Activated CD4-positive, alpha-beta memory T cell treated with anti-CD3 and anti-CD28 coated beads for 36 hours (primary cell): ENCODE measurements at regions not wholly inside any gene's neighbourhood (a gene's known extent, or its start where the extent isn't known, plus 50 kb on each side); places are given as distances from the start of the nearest gene placed in this dataset.

ENCODE experiments used
- CTCF ChIA-PET: fragments of 350-600 bp; sonication (Branson Sonifier 250); formaldehyde crosslinking; loops from one replicate; lab custom pipeline; 2021; ENCODE audit warnings: antibody characterized with exemption, inconsistent platforms; lab: Charles Lee
- POLR2A ChIA-PET: fragments of 350-600 bp; sonication (Branson Sonifier 250); formaldehyde crosslinking; loops from one replicate; lab custom pipeline; 2021; ENCODE audit warnings: antibody characterized with exemption; lab: Charles Lee
- DNase-seq: peaks from one replicate; pipeline ENCODE4 v3.0.0-alpha.2; 2020
- H3K27ac Mint-ChIP-seq: one replicate; pipeline ENCODE4 v1.8.0; 2021; ENCODE audit warnings: mixed read lengths
- H3K27me3 Mint-ChIP-seq: one replicate; pipeline ENCODE4 v1.8.0; 2021; ENCODE audit warnings: mixed read lengths
- H3K36me3 Mint-ChIP-seq: one replicate; pipeline ENCODE4 v1.8.0; 2021; ENCODE audit warnings: mixed read lengths
- H3K4me1 Mint-ChIP-seq: one replicate; pipeline ENCODE4 v1.8.0; 2021; ENCODE audit warnings: low read depth, mixed read lengths
- H3K4me3 Mint-ChIP-seq: one replicate; pipeline ENCODE4 v1.8.0; 2021; ENCODE audit warnings: mild to moderate bottlenecking, mixed read lengths
- H3K9me3 Mint-ChIP-seq: one replicate; pipeline ENCODE4 v1.8.0; 2021; ENCODE audit warnings: mixed read lengths
- intact Hi-C: fragments of 100-400 bp; cut with micrococcal nuclease; formaldehyde crosslinking; loops from one replicate; pipeline ENCODE4 v1.15.1; 2023

DNA sequence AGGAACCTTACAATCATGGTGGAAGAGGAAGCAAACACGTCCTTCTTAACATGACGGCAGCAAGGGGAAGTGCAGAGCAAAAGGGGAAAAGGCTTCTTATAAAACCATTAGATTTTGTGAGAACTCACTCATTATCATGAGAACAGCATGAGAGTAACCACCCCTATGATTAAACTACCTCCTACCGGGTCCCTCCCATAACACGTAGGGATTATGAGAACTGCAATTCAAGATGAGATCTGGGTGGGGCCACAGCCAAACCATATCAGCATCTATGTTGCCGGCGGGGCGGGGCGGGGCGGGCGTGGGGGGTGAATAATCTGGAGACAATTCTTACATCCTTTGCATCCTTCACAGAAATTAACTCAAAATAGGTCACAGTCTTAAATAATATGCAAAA is 58.8 kb upstream of the GFPT2 start:
- no peak overlapping the region for H3K4me3 Mint-ChIP-seq
- intact Hi-C loops = no loop called here
- H3K9me3 Mint-ChIP-seq = peaks cover 6% of the 10 kb centered on the region
- no peaks in the 10 kb centered on the region for H3K4me1 Mint-ChIP-seq
- ChIA-PET POLR2A (no interaction called here), CTCF (no interaction called here)
- no peaks in the 10 kb centered on the region for H3K36me3 Mint-ChIP-seq
- H3K27ac Mint-ChIP-seq = no peak overlapping the region
- no peaks in the 10 kb centered on the region for H3K27me3 Mint-ChIP-seq
- DNase-seq = no peak

DNA sequence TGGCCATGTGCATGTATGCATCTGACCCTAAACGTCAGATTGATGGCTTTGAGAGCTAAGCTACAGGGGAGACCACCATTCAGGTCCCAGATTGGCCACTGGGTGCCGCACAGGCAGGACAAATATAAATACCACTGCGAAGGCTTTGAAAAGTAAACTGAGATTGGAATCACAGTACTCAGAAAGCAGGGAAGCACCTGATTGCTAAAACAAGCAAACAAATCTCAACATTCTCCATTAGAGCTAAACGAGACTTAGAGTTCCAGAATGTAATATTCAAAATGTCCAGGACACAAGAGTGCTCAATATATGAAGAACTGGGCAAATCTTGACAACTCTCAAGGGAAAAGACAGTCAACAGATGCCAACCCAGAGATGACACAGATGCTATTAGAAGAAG is 61.0 kb upstream of the GFPT2 start:
- Mint-ChIP-seq H3K4me3 (no peak overlapping the region), H3K36me3 (no peaks in the 10 kb centered on the region), H3K27me3 (no peaks in the 10 kb centered on the region), H3K9me3 (peaks cover 6% of the 10 kb centered on the region), H3K4me1 (no peaks in the 10 kb centered on the region), H3K27ac (no peak overlapping the region)
- intact Hi-C loops = no loop called here
- CTCF ChIA-PET = no interaction called here
- no peak for DNase-seq
- POLR2A ChIA-PET = no interaction called here

DNA sequence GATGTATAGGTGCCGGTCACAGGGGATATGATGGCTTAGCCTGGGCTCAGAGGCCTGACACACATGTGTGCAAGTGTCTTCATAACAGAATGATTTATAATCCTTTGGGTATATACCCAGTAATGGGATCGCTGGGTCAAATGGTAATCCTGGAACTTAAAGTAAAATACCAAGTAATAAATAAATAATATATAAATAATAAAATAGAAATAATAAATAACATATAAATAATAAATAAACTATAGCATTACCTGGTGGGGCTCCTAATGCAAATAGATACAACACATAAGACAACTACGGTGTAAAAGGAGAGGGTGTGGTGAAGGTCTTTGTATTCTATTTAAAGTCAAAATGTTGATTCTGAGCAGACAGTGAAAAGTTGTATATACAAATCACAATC is 68.5 kb upstream of the GFPT2 start:
- no peaks in the 10 kb centered on the region for H3K4me1 Mint-ChIP-seq
- no peak overlapping the region for H3K4me3 Mint-ChIP-seq
- no peak for DNase-seq
- no peak overlapping the region for H3K27ac Mint-ChIP-seq
- POLR2A ChIA-PET = no interaction called here
- intact Hi-C loops = no loop called here
- no peaks in the 10 kb centered on the region for H3K9me3 Mint-ChIP-seq
- H3K27me3 Mint-ChIP-seq = no peaks in the 10 kb centered on the region
- CTCF ChIA-PET = no interaction called here
- H3K36me3 Mint-ChIP-seq = no peaks in the 10 kb centered on the region

- H3K27me3 Mint-ChIP-seq = no peaks in the 10 kb centered on the region
- POLR2A ChIA-PET = no interaction called here
- no peak overlapping the region for H3K27ac Mint-ChIP-seq
- H3K36me3 Mint-ChIP-seq = no peaks in the 10 kb centered on the region
- DNase-seq = no peak
- no peaks in the 10 kb centered on the region for H3K9me3 Mint-ChIP-seq
- intact Hi-C loops = no loop called here
- H3K4me3 Mint-ChIP-seq = no peak overlapping the region
- CTCF ChIA-PET = no interaction called here
- no peaks in the 10 kb centered on the region for H3K4me1 Mint-ChIP-seq
These were observed 70.0 kb upstream of the GFPT2 start for GRCh38 chr5:180423133-180423532.

- intact Hi-C loops = no loop called here
- Mint-ChIP-seq H3K4me3 (no peak overlapping the region), H3K27ac (no peak overlapping the region), H3K36me3 (no peaks in the 10 kb centered on the region), H3K27me3 (no peaks in the 10 kb centered on the region), H3K9me3 (no peaks in the 10 kb centered on the region), H3K4me1 (no peaks in the 10 kb centered on the region)
- no peak for DNase-seq
- ChIA-PET POLR2A (no interaction called here), CTCF (no interaction called here)
These were observed 70.5 kb upstream of the GFPT2 start for GRCh38 chr5:180423598-180423997.

GRCh38 chr5:180424094-180424493 is 70.1 kb upstream of the CNOT6 start:
- no peaks in the 10 kb centered on the region for H3K4me1 Mint-ChIP-seq
- intact Hi-C loops = no loop called here

DNA sequence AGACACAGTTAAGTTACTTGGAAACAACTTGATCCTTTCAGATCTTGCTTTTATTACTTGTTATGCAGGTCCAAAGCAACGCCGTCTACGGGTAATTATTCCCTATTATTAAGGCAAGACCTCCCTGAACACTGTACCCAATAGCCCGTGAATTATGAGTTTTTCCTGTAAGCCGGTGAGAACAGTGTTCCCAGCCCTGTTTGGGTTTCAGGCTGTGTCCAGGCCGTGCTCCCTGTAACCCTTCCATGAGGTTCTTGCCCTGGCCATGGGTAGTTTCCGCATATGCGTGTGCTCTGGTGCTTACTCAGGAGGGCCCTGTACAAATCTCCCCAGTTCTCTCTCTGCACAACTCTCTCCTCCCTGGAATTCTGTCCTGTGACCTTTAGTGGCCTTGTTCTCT is 65.6 kb upstream of the CNOT6 start:
- no peak for DNase-seq
- no peaks in the 10 kb centered on the region for H3K27me3 Mint-ChIP-seq
- intact Hi-C loops = no loop called here
- ChIA-PET CTCF (no interaction called here), POLR2A (no interaction called here)
- H3K27ac Mint-ChIP-seq = no peak overlapping the region
- no peaks in the 10 kb centered on the region for H3K9me3 Mint-ChIP-seq
- H3K4me1 Mint-ChIP-seq = no peaks in the 10 kb centered on the region
- no peaks in the 10 kb centered on the region for H3K36me3 Mint-ChIP-seq
- H3K4me3 Mint-ChIP-seq = no peak overlapping the region

More at GRCh38 chr5:180424094-180424493, 70.1 kb upstream of the CNOT6 start:
- no peak for DNase-seq
- Mint-ChIP-seq H3K27ac (no peak overlapping the region), H3K9me3 (no peaks in the 10 kb centered on the region), H3K27me3 (no peaks in the 10 kb centered on the region), H3K36me3 (no peaks in the 10 kb centered on the region), H3K4me3 (no peak overlapping the region)
- ChIA-PET CTCF (no interaction called here), POLR2A (no interaction called here)

DNA sequence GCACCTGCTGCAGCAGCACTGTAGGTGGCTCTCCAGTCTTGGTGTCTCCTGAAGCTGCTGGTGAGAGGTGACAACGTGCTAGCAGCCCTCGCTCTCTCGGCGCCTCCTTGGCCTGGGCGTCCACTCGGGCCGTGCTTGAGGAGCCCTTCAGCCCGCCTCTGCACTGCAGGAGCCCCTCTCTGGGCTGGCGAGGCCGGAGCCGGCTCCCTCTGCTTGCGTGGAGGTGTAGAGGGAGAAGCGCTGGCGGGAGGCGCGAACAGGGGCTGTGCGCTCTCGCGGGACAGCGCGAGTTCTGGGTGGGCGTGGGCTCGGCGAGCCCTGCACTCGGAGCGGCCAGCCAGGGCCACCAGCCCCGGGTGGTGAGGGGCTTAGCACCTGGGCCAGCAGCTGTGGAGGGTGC is 62.2 kb upstream of the CNOT6 start:
- intact Hi-C loops = no loop called here
- ChIA-PET POLR2A (no interaction called here), CTCF (no interaction called here)
- Mint-ChIP-seq H3K27ac (no peak overlapping the region), H3K36me3 (no peaks in the 10 kb centered on the region), H3K9me3 (no peaks in the 10 kb centered on the region), H3K4me1 (no peaks in the 10 kb centered on the region), H3K4me3 (no peak overlapping the region), H3K27me3 (no peaks in the 10 kb centered on the region)
- DNase-seq = no peak

DNA sequence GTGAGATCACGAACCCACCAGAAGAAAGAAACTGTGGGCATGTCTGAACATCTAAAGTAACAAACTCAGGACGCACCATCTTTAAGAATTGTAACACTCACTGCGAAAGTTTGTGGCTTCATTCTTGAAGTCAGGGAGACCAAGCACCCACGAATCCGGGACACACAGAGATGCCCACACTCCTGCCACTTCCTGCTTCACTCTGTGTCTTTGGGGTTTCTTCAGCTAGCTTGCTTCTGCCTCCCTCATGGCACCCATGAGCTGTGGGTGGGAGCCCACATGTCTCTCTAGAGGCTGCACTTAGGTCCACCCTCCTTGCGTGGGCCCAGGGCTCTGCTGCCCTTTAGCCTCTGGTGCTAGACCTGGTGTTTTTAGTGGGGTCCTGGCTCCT is 61.2 kb upstream of the CNOT6 start:
- DNase-seq = no peak
- no peak overlapping the region for H3K27ac Mint-ChIP-seq
- no peaks in the 10 kb centered on the region for H3K36me3 Mint-ChIP-seq
- H3K4me3 Mint-ChIP-seq = no peak overlapping the region
- no peaks in the 10 kb centered on the region for H3K27me3 Mint-ChIP-seq
- H3K4me1 Mint-ChIP-seq = no peaks in the 10 kb centered on the region
- H3K9me3 Mint-ChIP-seq = no peaks in the 10 kb centered on the region
- intact Hi-C loops = no loop called here
- POLR2A ChIA-PET = no interaction called here
- CTCF ChIA-PET = no interaction called here

DNA sequence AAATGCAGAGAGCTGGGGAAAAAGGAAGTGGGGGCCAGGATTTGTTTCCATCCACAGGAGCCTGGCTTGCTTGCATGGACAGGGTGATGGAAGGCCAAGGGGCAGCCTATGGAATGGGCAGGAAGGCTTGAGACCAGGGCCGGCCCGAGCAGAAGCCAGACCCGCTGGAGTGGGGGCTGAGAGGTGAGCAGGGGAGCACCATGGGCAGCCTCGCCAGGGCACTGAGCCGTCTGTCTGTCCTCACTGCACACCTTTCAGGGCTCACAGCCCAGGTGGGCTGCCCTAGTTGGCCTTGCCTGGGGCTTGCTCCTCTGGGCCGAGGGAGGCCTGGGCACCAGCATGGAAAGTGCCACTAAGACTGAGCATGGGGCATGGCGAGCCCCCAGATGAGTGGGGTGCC is 58.6 kb upstream of the CNOT6 start:
- intact Hi-C loops = no loop called here
- DNase-seq = no peak
- CTCF ChIA-PET = no interaction called here
- no peaks in the 10 kb centered on the region for H3K9me3 Mint-ChIP-seq
- no peaks in the 10 kb centered on the region for H3K4me1 Mint-ChIP-seq
- no peak overlapping the region for H3K4me3 Mint-ChIP-seq
- H3K36me3 Mint-ChIP-seq = no peaks in the 10 kb centered on the region
- no peak overlapping the region for H3K27ac Mint-ChIP-seq
- H3K27me3 Mint-ChIP-seq = peaks cover 9% of the 10 kb centered on the region
- POLR2A ChIA-PET = no interaction called here

- no peaks in the 10 kb centered on the region for H3K9me3 Mint-ChIP-seq
- H3K4me1 Mint-ChIP-seq = no peaks in the 10 kb centered on the region
- ChIA-PET POLR2A (no interaction called here), CTCF (no interaction called here)
- no peak for DNase-seq
- H3K27ac Mint-ChIP-seq = no peak overlapping the region
- H3K27me3 Mint-ChIP-seq = peaks cover 9% of the 10 kb centered on the region
- intact Hi-C loops = no loop called here
- H3K36me3 Mint-ChIP-seq = no peaks in the 10 kb centered on the region
- no peak overlapping the region for H3K4me3 Mint-ChIP-seq
These were observed 57.9 kb upstream of the CNOT6 start for GRCh38 chr5:180436275-180436674.

DNA sequence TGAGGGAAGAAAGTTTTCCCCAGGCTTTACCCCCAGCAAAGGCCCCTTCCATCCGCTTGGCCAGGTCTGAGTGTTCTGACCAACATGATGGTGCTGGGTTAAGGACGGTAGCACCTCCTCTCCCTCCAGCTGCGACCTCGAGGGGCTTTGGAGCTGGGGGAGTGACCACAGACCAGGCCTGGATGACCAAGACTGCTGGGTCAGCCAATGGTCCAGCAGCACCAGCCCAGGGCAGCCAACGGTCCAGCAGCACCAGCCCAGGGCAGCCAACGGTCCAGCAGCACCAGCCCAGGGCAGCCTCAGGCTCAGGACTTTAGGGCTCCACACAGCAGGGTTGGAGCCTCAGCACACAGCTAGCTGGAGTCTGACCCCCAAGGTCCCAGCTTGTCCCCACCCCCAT is 57.2 kb upstream of the CNOT6 start:
- Mint-ChIP-seq H3K36me3 (no peaks in the 10 kb centered on the region), H3K9me3 (no peaks in the 10 kb centered on the region), H3K4me1 (no peaks in the 10 kb centered on the region), H3K27me3 (peaks cover 9% of the 10 kb centered on the region), H3K4me3 (no peak overlapping the region), H3K27ac (no peak overlapping the region)
- ChIA-PET CTCF (no interaction called here), POLR2A (no interaction called here)
- no peak for DNase-seq
- intact Hi-C loops = no loop called here

DNA sequence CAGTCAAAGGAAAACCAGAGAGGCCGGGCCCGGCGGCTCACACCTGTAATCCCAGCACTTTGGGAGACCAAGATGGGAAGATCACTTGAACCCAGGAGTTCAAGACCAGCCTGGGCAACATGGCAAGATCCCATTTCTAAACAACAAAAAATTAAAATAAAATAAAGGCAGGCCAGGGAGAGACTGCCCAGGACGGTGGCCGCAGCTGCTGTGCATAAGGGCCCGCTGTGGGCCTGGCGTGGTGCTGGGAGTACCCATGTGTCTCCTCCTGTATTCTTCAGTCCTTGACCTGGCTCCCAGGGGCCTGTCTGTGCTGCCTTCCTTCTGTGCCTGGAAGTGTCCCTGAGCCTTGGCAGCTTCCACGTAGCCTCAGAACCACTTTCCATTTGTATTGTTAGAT is 56.8 kb upstream of the CNOT6 start:
- Mint-ChIP-seq H3K9me3 (no peaks in the 10 kb centered on the region), H3K36me3 (no peaks in the 10 kb centered on the region), H3K27me3 (peaks cover 9% of the 10 kb centered on the region), H3K4me3 (no peak overlapping the region), H3K4me1 (no peaks in the 10 kb centered on the region), H3K27ac (no peak overlapping the region)
- ChIA-PET POLR2A (no interaction called here), CTCF (no interaction called here)
- intact Hi-C loops = no loop called here
- no peak for DNase-seq
